ENCODE measurements at regions not wholly inside any gene's neighbourhood (a gene's known extent, or its start where the extent isn't known, plus 50 kb on each side); places are given as distances from the start of the nearest gene placed in this dataset.

DNA sequence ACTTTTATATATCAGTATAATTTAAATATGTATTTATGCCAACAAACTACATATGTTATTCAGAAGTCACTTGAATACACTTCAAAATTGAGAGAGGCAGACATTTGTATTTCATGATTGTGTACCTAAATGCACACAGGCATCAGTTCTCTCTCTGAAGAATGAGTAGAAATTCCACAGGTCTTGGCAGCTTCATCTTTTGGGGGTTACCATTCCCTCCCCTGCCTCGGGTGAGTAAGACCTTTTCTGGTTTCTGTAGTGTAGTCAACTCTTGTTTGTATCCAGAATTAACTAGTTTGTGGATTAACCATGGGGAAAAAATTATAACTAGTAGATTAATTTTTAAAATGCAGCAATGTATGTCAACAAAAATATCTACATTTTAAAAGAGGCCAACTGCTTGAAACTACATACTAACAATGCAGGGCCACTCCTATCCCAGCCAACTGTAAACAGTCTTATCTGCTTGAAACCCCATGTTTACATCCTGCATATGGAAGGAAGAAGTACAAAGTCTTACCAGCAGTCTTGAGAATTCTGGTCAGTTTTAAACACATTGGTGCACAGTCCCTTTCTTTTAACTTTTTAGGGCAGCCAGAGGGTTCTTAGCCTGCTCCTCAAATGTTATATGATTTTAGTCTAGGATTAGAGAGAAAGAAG lies 339.6 kb upstream of the KIF2A start:
- TF ChIP-seq, protein P1, sequence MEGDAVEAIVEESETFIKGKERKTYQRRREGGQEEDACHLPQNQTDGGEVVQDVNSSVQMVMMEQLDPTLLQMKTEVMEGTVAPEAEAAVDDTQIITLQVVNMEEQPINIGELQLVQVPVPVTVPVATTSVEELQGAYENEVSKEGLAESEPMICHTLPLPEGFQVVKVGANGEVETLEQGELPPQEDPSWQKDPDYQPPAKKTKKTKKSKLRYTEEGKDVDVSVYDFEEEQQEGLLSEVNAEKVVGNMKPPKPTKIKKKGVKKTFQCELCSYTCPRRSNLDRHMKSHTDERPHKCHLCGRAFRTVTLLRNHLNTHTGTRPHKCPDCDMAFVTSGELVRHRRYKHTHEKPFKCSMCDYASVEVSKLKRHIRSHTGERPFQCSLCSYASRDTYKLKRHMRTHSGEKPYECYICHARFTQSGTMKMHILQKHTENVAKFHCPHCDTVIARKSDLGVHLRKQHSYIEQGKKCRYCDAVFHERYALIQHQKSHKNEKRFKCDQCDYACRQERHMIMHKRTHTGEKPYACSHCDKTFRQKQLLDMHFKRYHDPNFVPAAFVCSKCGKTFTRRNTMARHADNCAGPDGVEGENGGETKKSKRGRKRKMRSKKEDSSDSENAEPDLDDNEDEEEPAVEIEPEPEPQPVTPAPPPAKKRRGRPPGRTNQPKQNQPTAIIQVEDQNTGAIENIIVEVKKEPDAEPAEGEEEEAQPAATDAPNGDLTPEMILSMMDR (conservative IDR thresholded peaks at IDR 0.05): no peak
- no peak for TF ChIP-seq EZH2 (IDR thresholded peaks at IDR 0.05; ENCODE audit: low read depth)
